Activated T-helper 17 cell treated with anti-CD3 and anti-CD28 coated beads, Interleukin-2, amount 50 U/mL, for 72 hours (primary cell): ENCODE measurements at regions not wholly inside any gene's neighbourhood (a gene's known extent, or its start where the extent isn't known, plus 50 kb on each side); places are given as distances from the start of the nearest gene placed in this dataset.

Experiments used
- ATAC-seq: fragments of 150-1000 bp; cut with Tn5 transposase; replicated peaks from 2 replicates; pipeline ENCODE4 v1.10.0; 2021; ENCODE audit warnings: mild to moderate bottlenecking, moderate library complexity
- H3K27ac Mint-ChIP-seq: one replicate; pipeline ENCODE4 v1.8.0; 2022; ENCODE audit warnings: mixed read lengths
- H3K27me3 Mint-ChIP-seq: one replicate; pipeline ENCODE4 v1.8.0; 2022; ENCODE audit warnings: mixed read lengths
- H3K36me3 Mint-ChIP-seq: one replicate; pipeline ENCODE4 v1.8.0; 2022; ENCODE audit warnings: low read depth, mild to moderate bottlenecking, mixed read lengths
- H3K4me1 Mint-ChIP-seq: one replicate; pipeline ENCODE4 v1.8.0; 2022; ENCODE audit warnings: mixed read lengths
- H3K4me3 Mint-ChIP-seq: one replicate; pipeline ENCODE4 v1.8.0; 2022; ENCODE audit warnings: mild to moderate bottlenecking, mixed read lengths
- H3K9me3 Mint-ChIP-seq: one replicate; pipeline ENCODE4 v1.8.0; 2022; ENCODE audit warnings: mixed read lengths

- Mint-ChIP-seq H3K36me3 (no peaks in the 10 kb centered on the region), H3K4me3 (no peak overlapping the region), H3K4me1 (no peaks in the 10 kb centered on the region), H3K27ac (no peak overlapping the region), H3K27me3 (no peaks in the 10 kb centered on the region), H3K9me3 (no peaks in the 10 kb centered on the region)
- ATAC-seq: no peak
These were observed 737.9 kb upstream of the WWC1 start for GRCh38 chr5:167553511-167553910.

- ATAC-seq: no peak
- H3K9me3 Mint-ChIP-seq: no peaks in the 10 kb centered on the region
- H3K4me1 Mint-ChIP-seq: no peaks in the 10 kb centered on the region
- H3K36me3 Mint-ChIP-seq: no peaks in the 10 kb centered on the region
- H3K27me3 Mint-ChIP-seq: no peaks in the 10 kb centered on the region
- H3K27ac Mint-ChIP-seq: no peak overlapping the region
- H3K4me3 Mint-ChIP-seq: no peak overlapping the region
These were observed 736.7 kb upstream of the WWC1 start for GRCh38 chr5:167554564-167555290.

GRCh38 chr5:167555565-167556166, 735.8 kb upstream of the WWC1 start:
- no peaks in the 10 kb centered on the region for H3K27me3 Mint-ChIP-seq
- no peaks in the 10 kb centered on the region for H3K36me3 Mint-ChIP-seq
- ATAC-seq: no peak
- H3K27ac Mint-ChIP-seq: no peak overlapping the region
- H3K4me3 Mint-ChIP-seq: no peak overlapping the region
- no peaks in the 10 kb centered on the region for H3K4me1 Mint-ChIP-seq
- peaks cover 6% of the 10 kb centered on the region for H3K9me3 Mint-ChIP-seq

- no peak overlapping the region for H3K27ac Mint-ChIP-seq
- H3K9me3 Mint-ChIP-seq: peaks cover 10% of the 10 kb centered on the region
- no peak overlapping the region for H3K4me3 Mint-ChIP-seq
- no peaks in the 10 kb centered on the region for H3K4me1 Mint-ChIP-seq
- no peaks in the 10 kb centered on the region for H3K36me3 Mint-ChIP-seq
- no peak for ATAC-seq
- H3K27me3 Mint-ChIP-seq: no peaks in the 10 kb centered on the region
These were observed 734.1 kb upstream of the WWC1 start for GRCh38 chr5:167557359-167557758.

GRCh38 chr5:167561796-167562195, 729.6 kb upstream of the WWC1 start:
- no peak overlapping the region for H3K4me3 Mint-ChIP-seq
- H3K4me1 Mint-ChIP-seq: no peaks in the 10 kb centered on the region
- H3K27ac Mint-ChIP-seq: no peak overlapping the region
- H3K36me3 Mint-ChIP-seq: no peaks in the 10 kb centered on the region
- no peak for ATAC-seq
- H3K9me3 Mint-ChIP-seq: peaks cover 10% of the 10 kb centered on the region
- H3K27me3 Mint-ChIP-seq: no peaks in the 10 kb centered on the region

- H3K4me1 Mint-ChIP-seq: no peaks in the 10 kb centered on the region
These were observed 727.2 kb upstream of the WWC1 start for GRCh38 chr5:167564275-167564674.

GRCh38 chr5:167565189-167565954, 726.1 kb upstream of the WWC1 start:
- H3K27me3 Mint-ChIP-seq: peaks cover 4% of the 10 kb centered on the region
- no peaks in the 10 kb centered on the region for H3K36me3 Mint-ChIP-seq
- H3K4me1 Mint-ChIP-seq: no peaks in the 10 kb centered on the region
- no peak overlapping the region for H3K27ac Mint-ChIP-seq
- ATAC-seq: no peak
- H3K9me3 Mint-ChIP-seq: peaks cover 10% of the 10 kb centered on the region
- H3K4me3 Mint-ChIP-seq: no peak overlapping the region

More at GRCh38 chr5:167564275-167564674, 727.2 kb upstream of the WWC1 start:
- H3K9me3 Mint-ChIP-seq: peaks cover 10% of the 10 kb centered on the region
- H3K27ac Mint-ChIP-seq: no peak overlapping the region
- H3K27me3 Mint-ChIP-seq: no peaks in the 10 kb centered on the region
- no peaks in the 10 kb centered on the region for H3K36me3 Mint-ChIP-seq
- no peak for ATAC-seq
- no peak overlapping the region for H3K4me3 Mint-ChIP-seq

- Mint-ChIP-seq H3K27ac (no peak overlapping the region), H3K4me3 (no peak overlapping the region), H3K4me1 (peaks cover 5% of the 10 kb centered on the region), H3K36me3 (no peaks in the 10 kb centered on the region), H3K9me3 (peaks cover 8% of the 10 kb centered on the region), H3K27me3 (peaks cover 22% of the 10 kb centered on the region)
- no peak for ATAC-seq
These were observed 721.0 kb upstream of the WWC1 start for GRCh38 chr5:167570431-167570830.

- Mint-ChIP-seq H3K27me3 (peaks cover 27% of the 10 kb centered on the region), H3K36me3 (no peaks in the 10 kb centered on the region), H3K27ac (no peak overlapping the region), H3K4me1 (peaks cover 5% of the 10 kb centered on the region), H3K4me3 (no peak overlapping the region), H3K9me3 (peaks cover 8% of the 10 kb centered on the region)
- ATAC-seq: no peak
These were observed 719.6 kb upstream of the WWC1 start for GRCh38 chr5:167571824-167572223.

- Mint-ChIP-seq H3K36me3 (no peaks in the 10 kb centered on the region), H3K27ac (no peak overlapping the region), H3K9me3 (peaks cover 8% of the 10 kb centered on the region), H3K4me1 (peaks cover 5% of the 10 kb centered on the region), H3K4me3 (no peak overlapping the region), H3K27me3 (peaks cover 29% of the 10 kb centered on the region)
- no peak for ATAC-seq
These were observed 717.9 kb upstream of the WWC1 start for GRCh38 chr5:167573370-167574127.

GRCh38 chr5:167574464-167574863, 717.0 kb upstream of the WWC1 start:
- no peak for ATAC-seq
- Mint-ChIP-seq H3K4me3 (no peak overlapping the region), H3K27ac (no peak overlapping the region), H3K27me3 (peaks cover 29% of the 10 kb centered on the region), H3K9me3 (peaks cover 8% of the 10 kb centered on the region), H3K36me3 (no peaks in the 10 kb centered on the region), H3K4me1 (peaks cover 5% of the 10 kb centered on the region)

GRCh38 chr5:167575330-167575729, 716.1 kb upstream of the WWC1 start:
- H3K36me3 Mint-ChIP-seq: no peaks in the 10 kb centered on the region
- H3K4me1 Mint-ChIP-seq: peaks cover 5% of the 10 kb centered on the region
- H3K27me3 Mint-ChIP-seq: peaks cover 25% of the 10 kb centered on the region
- ATAC-seq: no peak
- H3K9me3 Mint-ChIP-seq: peaks cover 3% of the 10 kb centered on the region
- H3K4me3 Mint-ChIP-seq: no peak overlapping the region
- H3K27ac Mint-ChIP-seq: no peak overlapping the region

- no peak overlapping the region for H3K4me3 Mint-ChIP-seq
- H3K36me3 Mint-ChIP-seq: no peaks in the 10 kb centered on the region
- H3K27me3 Mint-ChIP-seq: peaks cover 20% of the 10 kb centered on the region
- peaks cover 5% of the 10 kb centered on the region for H3K4me1 Mint-ChIP-seq
- H3K27ac Mint-ChIP-seq: no peak overlapping the region
- no peak for ATAC-seq
- no peaks in the 10 kb centered on the region for H3K9me3 Mint-ChIP-seq
These were observed 715.3 kb upstream of the WWC1 start for GRCh38 chr5:167576126-167576525.

- Mint-ChIP-seq H3K27me3 (peaks cover 19% of the 10 kb centered on the region), H3K4me1 (peaks cover 5% of the 10 kb centered on the region), H3K4me3 (no peak overlapping the region), H3K27ac (no peak overlapping the region), H3K36me3 (no peaks in the 10 kb centered on the region), H3K9me3 (no peaks in the 10 kb centered on the region)
- ATAC-seq: no peak
These were observed 714.5 kb upstream of the WWC1 start for GRCh38 chr5:167576897-167577296.
